Neural cell (in vitro differentiated cells): ENCODE measurements at regions not wholly inside any gene's neighbourhood (a gene's known extent, or its start where the extent isn't known, plus 50 kb on each side); places are given as distances from the start of the nearest gene placed in this dataset.

ENCODE experiments used
- EP300 ChIP-seq: fragments of 450-650 bp; conservative IDR thresholded peaks from 2 replicates; pipeline ENCODE4 v1.6.1; 2014; ENCODE audit warnings: antibody characterized with exemption, mild to moderate bottlenecking, moderate library complexity; ENCODE audit not compliant: poor library complexity, severe bottlenecking
- EZH2 ChIP-seq: fragments of 200-600, 300-800 bp; shearing (Covaris generic), sonication (generic); IDR thresholded peaks from 2 replicates; pipeline ENCODE4 v1.6.1; 2014; ENCODE audit warnings: antibody characterized with exemption, low read length, borderline replicate concordance, mild to moderate bottlenecking; ENCODE audit not compliant: insufficient read depth, poor library complexity, severe bottlenecking
- MXI1 ChIP-seq: fragments of 450-650 bp; conservative IDR thresholded peaks from 2 replicates; pipeline ENCODE4 v1.6.1; 2014; ENCODE audit warnings: antibody characterized with exemption, mild to moderate bottlenecking; ENCODE audit not compliant: poor library complexity, severe bottlenecking
- RAD21 ChIP-seq: fragments of 450-650 bp; conservative IDR thresholded peaks from 2 replicates; pipeline ENCODE4 v1.6.1; 2014; ENCODE audit warnings: antibody characterized with exemption, mild to moderate bottlenecking, moderate library complexity
- SMC3 ChIP-seq: fragments of 450-650 bp; conservative IDR thresholded peaks from 2 replicates; pipeline ENCODE4 v1.6.1; 2014; ENCODE audit warnings: antibody characterized with exemption, mild to moderate bottlenecking, moderate library complexity; ENCODE audit not compliant: poor library complexity
- TAF1 ChIP-seq: IDR thresholded peaks from 2 replicates; pipeline ENCODE4 v1.6.1; 2012; ENCODE audit warnings: low read depth
- TF ChIP-seq, protein P1 (sequence below): fragments of 450-650 bp; IDR thresholded peaks from 2 replicates; pipeline ENCODE4 v1.5.1; 2014; ENCODE audit warnings: antibody characterized with exemption, mild to moderate bottlenecking, moderate library complexity; ENCODE audit not compliant: poor library complexity, severe bottlenecking
- TF ChIP-seq, protein P2 (sequence below): IDR thresholded peaks from 2 replicates; pipeline ENCODE4 v1.6.1; 2012; ENCODE audit warnings: borderline replicate concordance

DNA sequence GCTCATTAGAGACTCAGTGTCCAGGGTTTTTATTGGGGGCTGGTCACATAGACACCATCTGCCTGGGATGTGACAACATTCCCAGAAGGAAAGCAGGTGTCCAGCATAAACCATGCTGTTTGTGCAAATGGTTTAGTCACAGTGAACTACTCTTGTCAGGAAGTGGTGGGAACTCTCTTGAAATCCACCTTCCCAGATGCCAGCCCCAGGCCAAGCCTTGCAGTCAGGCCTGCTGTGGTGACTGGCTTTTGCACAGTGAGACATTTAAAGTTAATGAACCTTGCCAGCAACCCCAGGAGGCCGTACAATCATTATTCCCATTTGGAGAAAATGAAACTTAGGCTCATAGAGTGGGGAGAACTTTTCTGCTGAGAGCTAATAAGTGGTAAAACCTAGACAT lies 242.5 kb upstream of the KCNG1 start:
- TF ChIP-seq TAF1 (no peak), MXI1 (no peak), EZH2 (no peak), RAD21 (no peak), EP300 (no peak), SMC3 (no peak)
- TF ChIP-seq, protein P1, sequence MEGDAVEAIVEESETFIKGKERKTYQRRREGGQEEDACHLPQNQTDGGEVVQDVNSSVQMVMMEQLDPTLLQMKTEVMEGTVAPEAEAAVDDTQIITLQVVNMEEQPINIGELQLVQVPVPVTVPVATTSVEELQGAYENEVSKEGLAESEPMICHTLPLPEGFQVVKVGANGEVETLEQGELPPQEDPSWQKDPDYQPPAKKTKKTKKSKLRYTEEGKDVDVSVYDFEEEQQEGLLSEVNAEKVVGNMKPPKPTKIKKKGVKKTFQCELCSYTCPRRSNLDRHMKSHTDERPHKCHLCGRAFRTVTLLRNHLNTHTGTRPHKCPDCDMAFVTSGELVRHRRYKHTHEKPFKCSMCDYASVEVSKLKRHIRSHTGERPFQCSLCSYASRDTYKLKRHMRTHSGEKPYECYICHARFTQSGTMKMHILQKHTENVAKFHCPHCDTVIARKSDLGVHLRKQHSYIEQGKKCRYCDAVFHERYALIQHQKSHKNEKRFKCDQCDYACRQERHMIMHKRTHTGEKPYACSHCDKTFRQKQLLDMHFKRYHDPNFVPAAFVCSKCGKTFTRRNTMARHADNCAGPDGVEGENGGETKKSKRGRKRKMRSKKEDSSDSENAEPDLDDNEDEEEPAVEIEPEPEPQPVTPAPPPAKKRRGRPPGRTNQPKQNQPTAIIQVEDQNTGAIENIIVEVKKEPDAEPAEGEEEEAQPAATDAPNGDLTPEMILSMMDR = no peak
- TF ChIP-seq, protein P2, sequence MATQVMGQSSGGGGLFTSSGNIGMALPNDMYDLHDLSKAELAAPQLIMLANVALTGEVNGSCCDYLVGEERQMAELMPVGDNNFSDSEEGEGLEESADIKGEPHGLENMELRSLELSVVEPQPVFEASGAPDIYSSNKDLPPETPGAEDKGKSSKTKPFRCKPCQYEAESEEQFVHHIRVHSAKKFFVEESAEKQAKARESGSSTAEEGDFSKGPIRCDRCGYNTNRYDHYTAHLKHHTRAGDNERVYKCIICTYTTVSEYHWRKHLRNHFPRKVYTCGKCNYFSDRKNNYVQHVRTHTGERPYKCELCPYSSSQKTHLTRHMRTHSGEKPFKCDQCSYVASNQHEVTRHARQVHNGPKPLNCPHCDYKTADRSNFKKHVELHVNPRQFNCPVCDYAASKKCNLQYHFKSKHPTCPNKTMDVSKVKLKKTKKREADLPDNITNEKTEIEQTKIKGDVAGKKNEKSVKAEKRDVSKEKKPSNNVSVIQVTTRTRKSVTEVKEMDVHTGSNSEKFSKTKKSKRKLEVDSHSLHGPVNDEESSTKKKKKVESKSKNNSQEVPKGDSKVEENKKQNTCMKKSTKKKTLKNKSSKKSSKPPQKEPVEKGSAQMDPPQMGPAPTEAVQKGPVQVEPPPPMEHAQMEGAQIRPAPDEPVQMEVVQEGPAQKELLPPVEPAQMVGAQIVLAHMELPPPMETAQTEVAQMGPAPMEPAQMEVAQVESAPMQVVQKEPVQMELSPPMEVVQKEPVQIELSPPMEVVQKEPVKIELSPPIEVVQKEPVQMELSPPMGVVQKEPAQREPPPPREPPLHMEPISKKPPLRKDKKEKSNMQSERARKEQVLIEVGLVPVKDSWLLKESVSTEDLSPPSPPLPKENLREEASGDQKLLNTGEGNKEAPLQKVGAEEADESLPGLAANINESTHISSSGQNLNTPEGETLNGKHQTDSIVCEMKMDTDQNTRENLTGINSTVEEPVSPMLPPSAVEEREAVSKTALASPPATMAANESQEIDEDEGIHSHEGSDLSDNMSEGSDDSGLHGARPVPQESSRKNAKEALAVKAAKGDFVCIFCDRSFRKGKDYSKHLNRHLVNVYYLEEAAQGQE = no peak
